ENCODE measurements at regions not wholly inside any gene's neighbourhood (a gene's known extent, or its start where the extent isn't known, plus 50 kb on each side); places are given as distances from the start of the nearest gene placed in this dataset.

GRCh38 chr5:72760259-72760658, 56.2 kb upstream of the TNPO1 start:
- Mint-ChIP-seq H3K4me1 (no peaks in the 10 kb centered on the region), H3K27me3 (peaks cover 27% of the 10 kb centered on the region), H3K9me3 (no peaks in the 10 kb centered on the region), H3K4me3 (no peak overlapping the region), H3K27ac (no peak overlapping the region)
- DNase-seq (no peak), ATAC-seq (no peak)

- H3K27ac Mint-ChIP-seq = peak overlapping the region; percentile 23 to 45
- H3K27me3 Mint-ChIP-seq = peaks cover 4% of the 10 kb centered on the region
- H3K4me3 Mint-ChIP-seq = no peak overlapping the region
- no peaks in the 10 kb centered on the region for H3K4me1 Mint-ChIP-seq
- DNase-seq (no peak), ATAC-seq (no peak)
- H3K9me3 Mint-ChIP-seq = no peaks in the 10 kb centered on the region
Measured at GRCh38 chr5:72752909-72753308, 63.6 kb upstream of the TNPO1 start.

GRCh38 chr5:72749362-72749997, 67.0 kb upstream of the TNPO1 start:
- Mint-ChIP-seq H3K27ac (no peak overlapping the region), H3K4me3 (no peak overlapping the region), H3K4me1 (no peaks in the 10 kb centered on the region), H3K9me3 (no peaks in the 10 kb centered on the region), H3K27me3 (peaks cover 9% of the 10 kb centered on the region)
- DNase-seq (no peak), ATAC-seq (no peak)

- H3K27me3 Mint-ChIP-seq = peaks cover 9% of the 10 kb centered on the region
- H3K9me3 Mint-ChIP-seq = no peaks in the 10 kb centered on the region
- no peaks in the 10 kb centered on the region for H3K4me1 Mint-ChIP-seq
- no peak for DNase-seq
- no peak overlapping the region for H3K4me3 Mint-ChIP-seq
- no peak for ATAC-seq
- no peak overlapping the region for H3K27ac Mint-ChIP-seq
Measured at GRCh38 chr5:72747826-72748225, 68.6 kb upstream of the TNPO1 start.

- H3K4me1 Mint-ChIP-seq = no peaks in the 10 kb centered on the region
- H3K9me3 Mint-ChIP-seq = no peaks in the 10 kb centered on the region
- no peak overlapping the region for H3K27ac Mint-ChIP-seq
- no peak overlapping the region for H3K4me3 Mint-ChIP-seq
- DNase-seq = no peak
- ATAC-seq = no peak
- H3K27me3 Mint-ChIP-seq = peaks cover 9% of the 10 kb centered on the region
Measured at GRCh38 chr5:72746736-72747135, 69.7 kb upstream of the TNPO1 start.

- no peaks in the 10 kb centered on the region for H3K9me3 Mint-ChIP-seq
- no peak overlapping the region for H3K27ac Mint-ChIP-seq
- no peak overlapping the region for H3K4me3 Mint-ChIP-seq
- ATAC-seq = no peak
- H3K4me1 Mint-ChIP-seq = no peaks in the 10 kb centered on the region
- peaks cover 9% of the 10 kb centered on the region for H3K27me3 Mint-ChIP-seq
- no peak for DNase-seq
Measured at GRCh38 chr5:72744136-72744535, 72.3 kb upstream of the TNPO1 start.

- DNase-seq (no peak), ATAC-seq (no peak)
- Mint-ChIP-seq H3K27ac (no peak overlapping the region), H3K27me3 (peaks cover 19% of the 10 kb centered on the region), H3K4me1 (no peaks in the 10 kb centered on the region), H3K4me3 (no peak overlapping the region), H3K9me3 (no peaks in the 10 kb centered on the region)
Measured at GRCh38 chr5:72741805-72742204, 74.7 kb upstream of the TNPO1 start.

- no peak overlapping the region for H3K27ac Mint-ChIP-seq
- ATAC-seq (no peak), DNase-seq (no peak)
- no peaks in the 10 kb centered on the region for H3K4me1 Mint-ChIP-seq
- peaks cover 0 to 5% of the 10 kb centered on the region in 2 donors for H3K9me3 Mint-ChIP-seq
- no peak overlapping the region for H3K4me3 Mint-ChIP-seq
- peaks cover 18% of the 10 kb centered on the region for H3K27me3 Mint-ChIP-seq
Measured at GRCh38 chr5:72733810-72734209, 82.7 kb upstream of the TNPO1 start.

GRCh38 chr5:72723581-72723980, 92.9 kb upstream of the TNPO1 start:
- H3K4me1 Mint-ChIP-seq = no peaks in the 10 kb centered on the region
- H3K4me3 Mint-ChIP-seq = no peak overlapping the region
- no peak for ATAC-seq
- no peak for DNase-seq
- H3K9me3 Mint-ChIP-seq = no peaks in the 10 kb centered on the region
- H3K27me3 Mint-ChIP-seq = peaks cover 19% of the 10 kb centered on the region
- H3K27ac Mint-ChIP-seq = no peak overlapping the region

GRCh38 chr5:72722792-72723452, 93.5 kb upstream of the TNPO1 start:
- Mint-ChIP-seq H3K4me3 (no peak overlapping the region), H3K4me1 (no peaks in the 10 kb centered on the region), H3K27me3 (peaks cover 19% of the 10 kb centered on the region), H3K27ac (no peak overlapping the region), H3K9me3 (no peaks in the 10 kb centered on the region)
- DNase-seq (no peak), ATAC-seq (no peak)

GRCh38 chr5:72721844-72722243, 94.6 kb upstream of the TNPO1 start:
- no peak overlapping the region for H3K27ac Mint-ChIP-seq
- ATAC-seq (no peak), DNase-seq (no peak)
- no peak overlapping the region for H3K4me3 Mint-ChIP-seq
- peaks cover 19% of the 10 kb centered on the region for H3K27me3 Mint-ChIP-seq
- no peaks in the 10 kb centered on the region for H3K9me3 Mint-ChIP-seq
- no peaks in the 10 kb centered on the region for H3K4me1 Mint-ChIP-seq

GRCh38 chr5:72720205-72720604, 96.3 kb upstream of the TNPO1 start:
- Mint-ChIP-seq H3K9me3 (no peaks in the 10 kb centered on the region), H3K4me3 (no peak overlapping the region), H3K27ac (no peak overlapping the region), H3K4me1 (no peaks in the 10 kb centered on the region), H3K27me3 (peaks cover 9% of the 10 kb centered on the region)
- DNase-seq (no peak), ATAC-seq (no peak)

- Mint-ChIP-seq H3K27me3 (peaks cover 40% of the 10 kb centered on the region), H3K4me1 (no peaks in the 10 kb centered on the region), H3K4me3 (no peak overlapping the region), H3K9me3 (no peaks in the 10 kb centered on the region), H3K27ac (no peak overlapping the region)
- ATAC-seq (no peak), DNase-seq (no peak)
Measured at GRCh38 chr5:72711351-72711750, 105.1 kb upstream of the TNPO1 start.

- DNase-seq = no peak
- H3K27me3 Mint-ChIP-seq = peaks cover 49% of the 10 kb centered on the region
- H3K9me3 Mint-ChIP-seq = no peaks in the 10 kb centered on the region
- no peak for ATAC-seq
- no peak overlapping the region for H3K27ac Mint-ChIP-seq
- H3K4me3 Mint-ChIP-seq = no peak overlapping the region
- H3K4me1 Mint-ChIP-seq = no peaks in the 10 kb centered on the region
Measured at GRCh38 chr5:72709341-72709740, 107.1 kb upstream of the TNPO1 start.

GRCh38 chr5:72705178-72705577, 111.3 kb upstream of the TNPO1 start:
- Mint-ChIP-seq H3K4me1 (no peaks in the 10 kb centered on the region), H3K27ac (no peak overlapping the region), H3K9me3 (no peaks in the 10 kb centered on the region), H3K27me3 (peaks cover 27% of the 10 kb centered on the region), H3K4me3 (no peak overlapping the region)
- ATAC-seq (no peak), DNase-seq (no peak)

GRCh38 chr5:72703876-72704275, 112.6 kb upstream of the TNPO1 start:
- Mint-ChIP-seq H3K4me3 (no peak overlapping the region), H3K9me3 (no peaks in the 10 kb centered on the region), H3K27ac (no peak overlapping the region), H3K27me3 (peaks cover 14% of the 10 kb centered on the region), H3K4me1 (no peaks in the 10 kb centered on the region)
- DNase-seq = no peak
- no peak for ATAC-seq

Measured in stimulated activated naive CD8-positive, alpha-beta T cell treated with anti-CD3 and anti-CD28 coated beads, Interleukin-15, amount 100 ng/mL, for 72 hours (primary cell).